ENCODE measurements at regions not wholly inside any gene's neighbourhood (a gene's known extent, or its start where the extent isn't known, plus 50 kb on each side); places are given as distances from the start of the nearest gene placed in this dataset.
"Not testable (repeated sequence)": the region's sequence is repeated elsewhere in the genome, so short reads cannot be mapped to it uniquely, and the experiment has no call there.

DNA sequence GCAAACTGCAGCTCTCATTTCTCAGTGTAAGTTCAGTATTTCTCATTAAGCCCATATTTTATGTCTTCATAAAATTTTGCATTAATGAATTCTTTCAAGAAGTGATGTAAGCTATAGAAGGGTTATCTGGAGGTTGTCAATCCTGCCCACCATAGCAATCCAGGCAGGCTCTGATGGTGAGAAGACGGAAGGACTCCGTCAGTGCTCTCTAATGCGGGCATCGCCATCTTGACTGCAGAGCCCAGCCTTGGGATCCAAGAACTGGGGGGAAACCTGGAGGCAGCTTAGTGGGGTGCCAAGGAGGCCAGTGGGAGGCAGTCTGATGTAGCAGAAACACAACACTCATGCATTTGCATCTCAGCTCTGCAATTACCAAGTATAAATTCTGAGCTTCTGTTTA lies 707.4 kb upstream of the NRP1 start:
- no peaks in the 10 kb centered on the region for H3K9me3 ChIP-seq (ENCODE audit: control insufficient read depth in 2 of 2, low read length in 2 of 2)
- no peak overlapping the region for H3K4me3 Mint-ChIP-seq
- H3K4me3 ChIP-seq (ENCODE audit: low read depth, low read length) = no peak overlapping the region
- H3K36me3 Mint-ChIP-seq = no peaks in the 10 kb centered on the region
- H3K27me3 Mint-ChIP-seq = no peaks in the 10 kb centered on the region
- H3K4me1 ChIP-seq (ENCODE audit: control insufficient read depth, insufficient read depth, low read length, poor library complexity, severe bottlenecking) = no peaks in the 10 kb centered on the region
- no peak for ATAC-seq (ENCODE audit: low read depth in 2 of 2)
- H3K27me3 ChIP-seq (ENCODE audit: control insufficient read depth, insufficient read depth, low read length) = no peaks in the 10 kb centered on the region
- H3K9me3 Mint-ChIP-seq = peaks cover 0 to 2% (median 0%) of the 10 kb centered on the region in 7 donors
- H3K36me3 ChIP-seq (ENCODE audit: control insufficient read depth, insufficient read depth, low read length) = no peaks in the 10 kb centered on the region
- H3K4me1 Mint-ChIP-seq = no peaks in the 10 kb centered on the region
- no peak overlapping the region for H3K27ac Mint-ChIP-seq
- no peak for DNase-seq
- H3K27ac ChIP-seq (ENCODE audit: insufficient read depth, low read length, poor library complexity, severe bottlenecking) = no peak overlapping the region

DNA sequence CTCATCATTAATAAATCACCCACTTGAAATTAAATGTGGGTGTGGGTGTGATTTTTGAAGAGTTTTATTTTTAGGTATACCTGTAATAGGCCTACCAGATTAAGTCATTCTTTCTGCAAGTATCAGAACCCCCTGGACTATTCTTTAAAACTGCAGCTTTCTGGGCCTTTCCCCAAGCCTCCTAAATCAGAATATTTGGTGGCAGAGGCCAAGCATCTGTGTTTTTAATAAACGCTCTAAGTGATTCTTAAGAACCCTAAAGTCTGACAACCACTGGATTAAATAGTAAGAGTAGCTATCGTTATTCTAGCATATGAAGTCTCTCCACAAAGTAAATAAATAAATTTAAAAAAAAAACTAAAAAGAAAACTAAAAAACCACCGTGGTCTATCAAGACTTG lies 703.0 kb upstream of the NRP1 start:
- Mint-ChIP-seq H3K27ac (no peak overlapping the region), H3K4me1 (no peaks in the 10 kb centered on the region), H3K9me3 (peaks cover 0 to 2% (median 0%) of the 10 kb centered on the region in 7 donors), H3K27me3 (no peaks in the 10 kb centered on the region), H3K4me3 (no peak overlapping the region), H3K36me3 (no peaks in the 10 kb centered on the region)
- Histone ChIP-seq H3K27ac (ENCODE audit: insufficient read depth, low read length, poor library complexity, severe bottlenecking) (no peak overlapping the region), H3K4me3 (ENCODE audit: low read depth, low read length) (no peak overlapping the region), H3K36me3 (ENCODE audit: control insufficient read depth, insufficient read depth, low read length) (no peaks in the 10 kb centered on the region), H3K9me3 (ENCODE audit: control insufficient read depth in 2 of 2, low read length in 2 of 2) (no peaks in the 10 kb centered on the region), H3K27me3 (ENCODE audit: control insufficient read depth, insufficient read depth, low read length) (no peaks in the 10 kb centered on the region), H3K4me1 (ENCODE audit: control insufficient read depth, insufficient read depth, low read length, poor library complexity, severe bottlenecking) (no peaks in the 10 kb centered on the region)
- no peak for ATAC-seq (ENCODE audit: low read depth in 2 of 2)
- no peak for DNase-seq

DNA sequence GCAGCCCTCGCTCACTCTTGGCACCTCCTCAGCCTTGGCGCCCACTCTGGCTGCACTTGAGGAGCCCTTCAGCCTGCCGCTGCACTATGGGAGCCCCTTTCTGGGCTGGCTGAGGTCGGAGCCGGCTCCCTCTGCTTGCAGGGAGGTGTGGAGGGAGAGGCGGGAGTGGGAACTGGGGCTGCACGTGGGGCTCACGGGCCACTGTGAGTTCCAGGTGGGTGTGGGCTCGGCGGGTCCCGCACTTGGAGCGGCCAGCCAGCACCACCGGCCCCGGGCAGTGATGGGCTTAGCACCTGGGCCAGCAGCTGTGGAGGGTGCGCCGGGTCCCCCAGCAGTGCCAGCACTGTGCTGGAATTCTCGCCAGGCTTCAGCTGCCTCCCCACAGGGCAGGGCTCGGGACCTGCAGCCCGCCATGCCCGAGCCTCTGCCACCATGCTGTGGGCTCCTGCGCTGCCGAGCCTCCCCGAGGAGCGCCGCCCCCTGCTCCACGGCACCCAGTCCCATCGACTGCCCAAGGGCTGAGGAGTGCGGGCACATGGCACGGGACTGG lies 700.8 kb upstream of the NRP1 start:
- not testable (repeated sequence) for H3K9me3 Mint-ChIP-seq; H3K27me3 ChIP-seq (ENCODE audit: control insufficient read depth, insufficient read depth, low read length); DNase-seq; H3K36me3 Mint-ChIP-seq; H3K27ac ChIP-seq (ENCODE audit: insufficient read depth, low read length, poor library complexity, severe bottlenecking); H3K9me3 ChIP-seq (ENCODE audit: control insufficient read depth in 2 of 2, low read length in 2 of 2); H3K4me3 ChIP-seq (ENCODE audit: low read depth, low read length); H3K36me3 ChIP-seq (ENCODE audit: control insufficient read depth, insufficient read depth, low read length); H3K4me3 Mint-ChIP-seq; H3K27me3 Mint-ChIP-seq; ATAC-seq (ENCODE audit: low read depth in 2 of 2); H3K4me1 ChIP-seq (ENCODE audit: control insufficient read depth, insufficient read depth, low read length, poor library complexity, severe bottlenecking); H3K4me1 Mint-ChIP-seq; H3K27ac Mint-ChIP-seq

DNA sequence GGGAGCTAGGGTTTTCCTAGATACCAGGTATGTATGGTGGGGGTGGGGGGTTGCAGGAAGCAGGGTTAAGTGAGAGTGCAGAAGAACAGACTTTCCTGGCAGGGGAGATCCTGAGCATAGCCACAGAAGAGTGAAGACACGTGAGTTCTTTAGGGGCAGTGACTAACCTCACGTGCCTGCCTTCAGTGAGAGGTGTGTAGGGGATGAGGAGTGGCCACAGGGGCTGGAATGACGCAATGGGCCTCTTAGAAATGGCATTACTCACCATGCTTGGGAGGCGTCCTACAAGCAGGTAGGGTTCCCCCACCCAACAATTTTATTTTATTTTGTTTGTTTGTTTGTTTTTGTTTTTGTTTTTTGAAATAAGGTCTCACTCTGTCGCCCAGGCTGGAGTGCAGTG lies 698.6 kb upstream of the NRP1 start:
- Histone ChIP-seq H3K4me3 (ENCODE audit: low read depth, low read length) (no peak overlapping the region), H3K36me3 (ENCODE audit: control insufficient read depth, insufficient read depth, low read length) (no peaks in the 10 kb centered on the region), H3K27ac (ENCODE audit: insufficient read depth, low read length, poor library complexity, severe bottlenecking) (no peak overlapping the region), H3K27me3 (ENCODE audit: control insufficient read depth, insufficient read depth, low read length) (no peaks in the 10 kb centered on the region), H3K9me3 (ENCODE audit: control insufficient read depth in 2 of 2, low read length in 2 of 2) (no peaks in the 10 kb centered on the region), H3K4me1 (ENCODE audit: control insufficient read depth, insufficient read depth, low read length, poor library complexity, severe bottlenecking) (no peaks in the 10 kb centered on the region)
- Mint-ChIP-seq H3K9me3 (peaks cover 0 to 3% (median 0%) of the 10 kb centered on the region in 7 donors), H3K36me3 (no peaks in the 10 kb centered on the region), H3K27ac (no peak overlapping the region), H3K27me3 (no peaks in the 10 kb centered on the region), H3K4me3 (no peak overlapping the region), H3K4me1 (no peaks in the 10 kb centered on the region)
- DNase-seq = no peak
- ATAC-seq (ENCODE audit: low read depth in 2 of 2) = no peak

DNA sequence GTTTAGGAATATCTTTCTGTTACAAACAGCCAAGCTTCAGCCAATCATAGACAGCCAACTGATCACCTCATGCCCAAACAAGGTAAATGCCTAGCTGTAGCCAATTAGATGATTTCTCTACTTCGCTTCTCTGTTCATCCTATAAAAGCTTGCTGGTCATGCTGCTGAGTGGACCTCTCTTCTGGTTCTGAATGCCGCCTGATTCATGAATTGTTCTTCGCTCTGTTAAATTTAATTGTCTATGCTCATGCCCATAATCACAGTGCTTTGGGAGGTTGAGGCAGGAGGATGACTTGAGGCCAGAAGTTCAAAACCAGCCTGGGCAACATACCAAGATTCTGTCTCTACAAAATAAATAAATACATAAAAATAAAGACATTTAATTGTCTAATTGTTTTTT lies 698.1 kb upstream of the NRP1 start:
- Mint-ChIP-seq H3K4me3 (no peak overlapping the region), H3K27me3 (no peaks in the 10 kb centered on the region), H3K4me1 (no peaks in the 10 kb centered on the region), H3K27ac (no peak overlapping the region), H3K36me3 (no peaks in the 10 kb centered on the region), H3K9me3 (peaks cover 0 to 3% (median 0%) of the 10 kb centered on the region in 7 donors)
- no peaks in the 10 kb centered on the region for H3K9me3 ChIP-seq (ENCODE audit: control insufficient read depth in 2 of 2, low read length in 2 of 2)
- DNase-seq = no peak
- ATAC-seq (ENCODE audit: low read depth in 2 of 2) = no peak
- H3K4me1 ChIP-seq (ENCODE audit: control insufficient read depth, insufficient read depth, low read length, poor library complexity, severe bottlenecking) = no peaks in the 10 kb centered on the region
- H3K4me3 ChIP-seq (ENCODE audit: low read depth, low read length) = no peak overlapping the region
- H3K27me3 ChIP-seq (ENCODE audit: control insufficient read depth, insufficient read depth, low read length) = no peaks in the 10 kb centered on the region
- no peaks in the 10 kb centered on the region for H3K36me3 ChIP-seq (ENCODE audit: control insufficient read depth, insufficient read depth, low read length)
- H3K27ac ChIP-seq (ENCODE audit: insufficient read depth, low read length, poor library complexity, severe bottlenecking) = no peak overlapping the region

DNA sequence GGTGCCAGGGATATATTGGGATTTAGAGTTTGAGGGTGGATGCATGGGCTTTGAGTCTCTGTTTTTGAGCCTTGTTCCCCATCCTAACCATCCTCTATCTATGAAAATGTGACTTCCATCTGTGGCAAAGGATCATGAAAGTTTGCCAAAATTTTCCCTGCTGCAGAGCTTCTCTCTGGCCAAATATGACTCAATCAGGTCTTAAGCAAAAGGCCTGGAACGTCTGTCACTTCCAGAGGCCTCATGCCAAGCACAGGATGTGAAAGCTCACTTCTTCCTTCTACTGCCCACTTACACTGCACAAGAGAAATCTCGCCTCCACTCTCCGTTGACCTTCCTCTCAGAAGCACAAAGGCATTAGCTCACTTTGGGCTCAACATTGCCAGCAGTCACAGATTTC lies 696.9 kb upstream of the NRP1 start:
- DNase-seq = no peak
- Histone ChIP-seq H3K27ac (ENCODE audit: insufficient read depth, low read length, poor library complexity, severe bottlenecking) (no peak overlapping the region), H3K27me3 (ENCODE audit: control insufficient read depth, insufficient read depth, low read length) (no peaks in the 10 kb centered on the region), H3K9me3 (ENCODE audit: control insufficient read depth in 2 of 2, low read length in 2 of 2) (no peaks in the 10 kb centered on the region), H3K36me3 (ENCODE audit: control insufficient read depth, insufficient read depth, low read length) (no peaks in the 10 kb centered on the region), H3K4me1 (ENCODE audit: control insufficient read depth, insufficient read depth, low read length, poor library complexity, severe bottlenecking) (no peaks in the 10 kb centered on the region), H3K4me3 (ENCODE audit: low read depth, low read length) (no peak overlapping the region)
- no peaks in the 10 kb centered on the region for H3K4me1 Mint-ChIP-seq
- no peaks in the 10 kb centered on the region for H3K27me3 Mint-ChIP-seq
- H3K36me3 Mint-ChIP-seq = no peaks in the 10 kb centered on the region
- ATAC-seq (ENCODE audit: low read depth in 2 of 2) = no peak
- no peak overlapping the region for H3K27ac Mint-ChIP-seq
- H3K4me3 Mint-ChIP-seq = no peak overlapping the region
- peaks cover 0 to 3% (median 0%) of the 10 kb centered on the region in 7 donors for H3K9me3 Mint-ChIP-seq

DNA sequence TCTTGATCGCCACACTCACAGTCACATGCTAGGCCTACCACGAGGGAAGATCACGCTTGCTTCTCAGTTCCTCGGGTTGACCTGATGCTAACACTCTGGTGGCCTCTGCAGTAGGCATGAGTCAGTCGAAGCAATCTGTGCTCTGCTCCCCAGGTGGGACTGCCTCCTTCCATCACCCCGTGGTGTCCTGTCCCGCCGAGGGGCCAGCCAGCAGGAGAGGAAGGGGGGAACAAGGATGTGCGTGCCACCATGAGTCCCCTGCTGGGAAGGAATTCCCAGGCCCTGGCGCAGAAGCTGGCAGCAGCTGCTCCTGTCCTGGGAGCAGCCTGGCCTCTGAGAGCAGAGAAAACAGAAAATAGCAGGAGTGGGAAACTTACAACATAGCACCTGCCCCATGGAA lies 695.0 kb upstream of the NRP1 start:
- no peaks in the 10 kb centered on the region for H3K36me3 Mint-ChIP-seq
- Histone ChIP-seq H3K27ac (ENCODE audit: insufficient read depth, low read length, poor library complexity, severe bottlenecking) (no peak overlapping the region), H3K36me3 (ENCODE audit: control insufficient read depth, insufficient read depth, low read length) (no peaks in the 10 kb centered on the region), H3K27me3 (ENCODE audit: control insufficient read depth, insufficient read depth, low read length) (no peaks in the 10 kb centered on the region), H3K4me3 (ENCODE audit: low read depth, low read length) (no peak overlapping the region), H3K9me3 (ENCODE audit: control insufficient read depth in 2 of 2, low read length in 2 of 2) (no peaks in the 10 kb centered on the region), H3K4me1 (ENCODE audit: control insufficient read depth, insufficient read depth, low read length, poor library complexity, severe bottlenecking) (no peaks in the 10 kb centered on the region)
- H3K4me1 Mint-ChIP-seq = no peaks in the 10 kb centered on the region
- no peaks in the 10 kb centered on the region for H3K27me3 Mint-ChIP-seq
- no peak overlapping the region for H3K27ac Mint-ChIP-seq
- ATAC-seq (ENCODE audit: low read depth in 2 of 2) = no peak
- no peak for DNase-seq
- H3K4me3 Mint-ChIP-seq = no peak overlapping the region
- peaks cover 0 to 3% (median 0%) of the 10 kb centered on the region in 7 donors for H3K9me3 Mint-ChIP-seq

DNA sequence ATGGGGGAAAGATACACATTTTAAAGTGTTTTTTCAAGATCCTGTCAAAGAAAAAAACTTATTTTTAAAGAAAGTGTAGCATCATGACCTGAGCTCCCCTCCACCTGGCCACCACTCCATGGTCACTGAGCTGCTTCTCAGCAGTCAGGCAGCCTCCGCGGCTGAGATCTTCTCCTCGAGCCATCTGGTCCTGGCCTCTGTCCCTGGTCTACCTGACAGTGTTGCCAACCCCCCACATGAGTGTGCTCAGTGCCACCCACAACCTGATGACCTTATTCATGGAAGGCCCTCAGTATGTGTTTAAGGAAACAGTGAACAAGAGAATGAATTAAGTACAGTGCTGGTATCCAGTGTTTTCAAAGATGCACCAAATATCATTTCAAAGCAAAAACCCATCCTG lies 694.5 kb upstream of the NRP1 start:
- Mint-ChIP-seq H3K9me3 (peaks cover 0 to 3% (median 0%) of the 10 kb centered on the region in 7 donors), H3K27me3 (no peaks in the 10 kb centered on the region), H3K4me3 (no peak overlapping the region), H3K27ac (no peak overlapping the region), H3K36me3 (no peaks in the 10 kb centered on the region), H3K4me1 (no peaks in the 10 kb centered on the region)
- ATAC-seq (ENCODE audit: low read depth in 2 of 2) (no peak), DNase-seq (no peak)
- Histone ChIP-seq H3K4me1 (ENCODE audit: control insufficient read depth, insufficient read depth, low read length, poor library complexity, severe bottlenecking) (no peaks in the 10 kb centered on the region), H3K9me3 (ENCODE audit: control insufficient read depth in 2 of 2, low read length in 2 of 2) (no peaks in the 10 kb centered on the region), H3K36me3 (ENCODE audit: control insufficient read depth, insufficient read depth, low read length) (no peaks in the 10 kb centered on the region), H3K4me3 (ENCODE audit: low read depth, low read length) (no peak overlapping the region), H3K27ac (ENCODE audit: insufficient read depth, low read length, poor library complexity, severe bottlenecking) (no peak overlapping the region), H3K27me3 (ENCODE audit: control insufficient read depth, insufficient read depth, low read length) (no peaks in the 10 kb centered on the region)

Data from CD4-positive, CD25-positive, alpha-beta regulatory T cell (primary cell).